CD4-positive, alpha-beta T cell treated with Interleukin-10 for 1 hour (primary cell): ENCODE measurements at regions not wholly inside any gene's neighbourhood (a gene's known extent, or its start where the extent isn't known, plus 50 kb on each side); places are given as distances from the start of the nearest gene placed in this dataset.

ENCODE experiments used
- DNase-seq: peaks from one replicate; pipeline ENCODE4 v3.0.0-alpha.2; 2020

DNA sequence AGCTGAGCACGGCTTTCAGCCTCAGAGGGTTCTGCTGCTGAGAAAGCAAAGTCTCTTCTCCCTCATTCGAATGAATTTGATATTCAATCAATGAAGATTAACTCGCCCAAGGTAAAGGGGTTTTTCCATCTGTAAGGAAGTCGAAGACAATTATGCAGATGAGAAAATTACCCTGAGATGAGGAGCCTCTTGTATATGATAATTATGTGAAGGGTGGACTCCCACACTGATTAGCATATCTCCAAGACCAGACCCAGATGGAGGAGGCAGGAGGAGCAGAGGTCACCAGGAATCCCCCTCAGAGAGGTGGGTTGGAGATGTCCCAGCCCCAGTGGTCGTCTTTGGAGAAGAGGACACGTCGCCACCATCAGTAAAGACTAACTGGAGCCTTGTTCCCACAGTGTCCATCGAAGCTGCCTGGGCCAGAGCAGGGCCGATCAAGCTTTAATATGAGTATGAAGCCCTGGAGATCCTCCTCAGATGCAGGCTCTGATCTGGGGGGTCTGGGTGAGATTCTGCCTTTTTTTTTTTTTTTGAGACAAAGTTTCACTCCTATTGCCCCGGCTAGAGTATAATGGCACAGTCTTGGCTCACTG, 61.5 kb upstream of the LHX1 start:
- DNase-seq: no peak

DNA sequence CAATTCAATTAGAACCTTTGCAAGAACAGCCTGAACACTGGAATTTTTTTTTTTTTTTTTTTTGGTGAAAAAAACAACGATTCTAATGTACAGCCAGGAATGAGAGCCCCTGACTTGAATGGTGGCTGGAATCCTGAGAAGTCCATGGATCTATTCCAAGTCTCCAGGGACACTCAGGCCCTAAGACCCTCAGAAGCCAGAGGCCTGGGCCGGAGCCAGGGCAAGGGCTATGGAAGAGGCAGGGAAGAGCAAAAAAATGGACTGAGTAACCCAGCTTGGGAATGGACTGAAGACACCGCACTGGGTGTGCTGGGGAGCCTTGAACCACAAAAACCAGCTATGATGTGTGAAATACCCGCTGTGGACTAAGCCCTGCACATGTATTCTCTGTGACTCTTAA, 60.3 kb upstream of the LHX1 start:
- DNase-seq: no peak

DNA sequence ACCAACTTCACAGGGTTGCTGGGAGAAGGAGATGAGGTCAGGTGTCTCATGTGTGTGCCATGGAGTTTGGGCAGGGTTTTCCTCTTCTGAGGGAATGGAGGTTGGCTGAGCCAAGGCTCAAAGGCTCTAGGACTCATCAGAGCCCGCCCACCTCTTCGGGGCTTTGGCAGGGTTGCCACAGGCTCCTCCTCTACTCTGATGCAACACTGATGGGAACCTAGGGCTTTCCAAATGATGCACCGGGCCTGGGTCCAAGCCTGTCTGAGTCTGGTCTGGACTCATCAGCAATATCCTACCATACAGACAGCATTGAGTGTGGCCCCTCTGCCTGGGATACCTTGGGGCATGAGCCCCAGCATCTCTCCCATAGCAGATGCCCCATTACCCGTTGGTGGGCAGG, 59.5 kb upstream of the LHX1 start:
- no peak for DNase-seq

DNA sequence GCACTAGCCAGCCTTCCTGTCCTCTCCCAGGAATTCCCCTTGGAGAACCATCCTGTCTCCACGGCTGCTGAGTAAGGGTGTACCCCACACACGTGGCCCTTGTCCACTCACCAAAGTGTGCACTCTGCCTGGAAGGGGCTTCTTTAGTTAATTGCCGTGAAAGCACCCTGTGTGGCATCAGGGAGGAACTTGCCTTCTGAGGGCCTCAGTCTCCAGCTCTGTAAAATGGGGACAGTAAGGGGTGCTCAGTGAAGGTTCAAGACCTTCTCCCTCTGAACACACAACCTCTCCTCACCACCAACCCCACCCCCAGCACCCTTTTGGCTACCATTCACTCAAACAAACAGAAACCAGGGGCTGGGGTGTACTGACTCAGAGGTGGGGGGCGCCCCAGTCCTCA, 59.1 kb upstream of the LHX1 start:
- DNase-seq: no peak

DNA sequence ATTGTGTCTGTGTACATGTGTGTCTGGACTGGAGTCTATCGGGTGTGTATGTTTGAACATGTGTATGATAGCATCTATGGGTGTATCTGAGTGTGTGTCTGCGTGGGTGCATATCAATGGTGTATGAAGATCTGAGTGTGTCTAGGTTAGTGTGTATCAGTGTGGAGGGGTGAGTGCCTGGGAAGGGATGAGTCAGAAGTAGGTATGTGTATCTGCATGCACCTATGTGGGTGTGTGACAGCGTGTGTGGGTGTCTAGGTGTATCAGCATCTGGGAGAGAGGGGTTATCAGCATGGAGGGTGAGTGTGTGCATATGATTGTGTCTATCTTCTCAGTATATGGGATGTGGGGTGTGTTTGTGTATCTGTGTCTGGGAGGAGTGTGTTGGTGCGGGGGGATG, 58.2 kb upstream of the LHX1 start:
- no peak for DNase-seq

DNA sequence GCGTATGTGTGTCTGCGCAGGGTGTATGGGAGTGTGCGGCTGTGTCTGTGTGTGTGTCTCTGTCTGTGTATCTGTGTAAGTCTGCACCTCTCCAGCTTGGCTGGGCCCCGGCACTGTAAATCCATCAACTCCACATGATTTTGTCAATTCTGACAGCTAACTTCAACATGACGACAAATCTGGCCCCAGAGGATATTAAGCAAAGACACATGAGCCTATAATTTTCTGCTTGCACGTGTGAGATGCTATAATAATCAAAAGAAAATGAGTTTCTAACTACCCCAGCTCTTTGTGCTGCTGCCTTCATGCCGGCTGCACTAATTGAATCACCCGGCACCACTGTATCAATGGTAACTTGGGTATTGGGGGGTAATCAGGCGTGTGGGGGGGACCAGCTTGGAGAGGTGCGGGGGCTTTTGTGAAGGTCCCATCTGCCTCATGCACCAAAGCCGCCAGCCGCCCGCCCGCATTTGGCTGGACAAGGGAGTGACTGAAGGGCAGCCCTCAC, 57.6 kb upstream of the LHX1 start:
- DNase-seq: no peak

DNA sequence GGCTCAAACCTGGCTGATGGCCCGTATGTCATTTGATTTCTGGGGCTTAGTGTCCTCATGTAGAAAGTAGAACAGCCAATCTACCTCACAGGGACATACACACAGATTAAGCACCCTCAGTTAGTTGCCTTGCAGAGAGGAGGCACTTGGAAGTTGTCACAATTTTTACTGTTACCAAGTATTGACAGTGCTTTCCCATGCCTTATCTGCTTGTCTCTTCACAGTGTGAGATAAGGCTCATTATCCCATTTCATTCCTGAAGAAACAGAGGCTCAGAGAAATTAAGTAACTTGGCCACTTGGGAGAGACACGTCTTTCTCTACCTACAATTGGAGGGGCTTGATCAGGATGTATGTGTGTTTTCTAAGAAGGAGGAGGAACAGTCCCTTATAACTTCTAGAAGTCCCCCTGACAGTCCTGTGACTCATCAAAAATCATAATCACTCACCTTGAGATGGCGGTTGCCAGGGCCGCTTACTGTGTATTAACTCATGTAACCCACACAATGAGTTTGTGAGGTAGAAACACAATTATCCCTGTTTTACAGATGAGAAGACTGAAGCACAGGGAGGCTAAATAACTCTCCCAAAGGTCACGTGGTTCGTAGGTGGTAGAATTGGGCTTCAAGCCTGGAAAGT, 56.9 kb upstream of the LHX1 start:
- DNase-seq: no peak

DNA sequence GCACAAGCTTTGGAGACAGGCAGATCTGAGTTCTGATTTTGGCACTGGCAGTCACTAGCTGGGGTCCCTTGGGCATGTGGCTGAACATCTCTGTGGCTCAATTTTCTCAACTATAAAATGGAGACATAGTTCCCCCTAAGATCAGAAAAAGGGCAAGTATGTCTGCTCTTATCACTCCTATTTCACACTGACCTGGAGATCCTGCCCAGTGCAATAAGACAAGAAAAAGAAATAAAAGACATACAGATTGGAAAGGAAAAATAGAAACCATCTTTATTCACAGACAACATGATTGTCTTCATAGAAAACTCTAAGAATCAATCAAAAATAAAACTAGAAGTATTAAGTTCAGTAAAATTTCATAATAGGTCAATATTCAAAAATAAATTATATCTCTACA, 56.0 kb upstream of the LHX1 start:
- DNase-seq: no peak

DNA sequence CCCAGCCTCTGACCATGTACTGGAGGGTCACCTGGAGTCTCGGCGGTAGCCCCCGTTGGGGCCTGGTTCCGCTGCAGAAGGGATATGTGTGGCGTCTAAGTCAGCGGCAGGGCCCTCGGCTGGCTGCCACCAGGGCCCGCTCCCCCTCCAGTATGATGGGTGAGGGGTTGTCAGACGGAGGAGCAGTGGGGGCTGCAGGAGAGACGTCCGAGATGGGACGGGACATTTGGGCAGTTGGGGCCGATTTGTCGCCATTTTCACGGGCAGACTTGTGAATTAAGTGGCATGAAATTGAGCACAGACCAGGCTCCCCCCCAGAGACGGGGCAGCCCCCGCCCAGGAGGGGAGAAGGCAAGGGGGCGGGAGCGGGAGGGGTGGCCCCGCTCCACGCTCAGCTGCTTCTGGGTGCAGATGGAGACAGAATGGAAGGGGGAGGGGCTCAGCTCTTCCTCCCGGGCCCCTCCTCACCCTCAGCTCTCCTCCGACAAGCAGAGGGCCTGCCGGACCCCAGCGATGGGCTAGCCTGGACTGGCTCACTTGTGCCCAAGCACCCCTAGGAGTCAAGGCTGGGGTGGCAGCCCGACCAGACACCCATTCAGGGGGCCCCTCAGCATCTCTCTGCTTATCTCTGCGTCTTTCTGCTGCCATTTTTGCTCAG, 52.7 kb upstream of the LHX1 start:
- DNase-seq: no peak

DNA sequence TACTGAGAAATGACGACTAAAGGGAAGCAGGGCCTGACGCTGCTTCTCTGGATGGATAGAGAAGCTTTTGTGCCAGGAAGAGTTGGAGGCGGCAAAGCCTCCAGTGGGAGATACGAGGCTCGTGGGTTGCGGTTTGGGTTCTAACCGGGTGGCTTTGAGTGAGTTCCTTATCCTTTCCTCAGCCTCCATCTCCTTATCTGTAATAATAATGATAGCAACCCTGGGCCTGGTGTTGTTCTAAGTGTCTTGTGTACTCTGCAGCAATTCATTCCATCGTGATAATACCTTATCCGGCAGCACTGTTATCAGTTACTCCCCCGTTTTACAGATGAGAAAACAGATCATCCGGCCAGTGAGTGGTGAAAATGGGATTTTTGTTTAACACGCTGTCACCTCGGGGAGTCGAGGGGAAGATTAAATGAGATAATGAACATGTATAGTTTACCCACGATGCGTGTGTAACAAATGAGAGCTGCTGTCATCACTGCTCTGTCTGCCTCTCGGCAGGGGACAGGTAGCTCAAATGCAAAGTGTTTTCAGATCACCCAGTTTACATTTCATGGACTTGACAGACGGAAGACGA, 52.0 kb upstream of the LHX1 start:
- no peak for DNase-seq

DNA sequence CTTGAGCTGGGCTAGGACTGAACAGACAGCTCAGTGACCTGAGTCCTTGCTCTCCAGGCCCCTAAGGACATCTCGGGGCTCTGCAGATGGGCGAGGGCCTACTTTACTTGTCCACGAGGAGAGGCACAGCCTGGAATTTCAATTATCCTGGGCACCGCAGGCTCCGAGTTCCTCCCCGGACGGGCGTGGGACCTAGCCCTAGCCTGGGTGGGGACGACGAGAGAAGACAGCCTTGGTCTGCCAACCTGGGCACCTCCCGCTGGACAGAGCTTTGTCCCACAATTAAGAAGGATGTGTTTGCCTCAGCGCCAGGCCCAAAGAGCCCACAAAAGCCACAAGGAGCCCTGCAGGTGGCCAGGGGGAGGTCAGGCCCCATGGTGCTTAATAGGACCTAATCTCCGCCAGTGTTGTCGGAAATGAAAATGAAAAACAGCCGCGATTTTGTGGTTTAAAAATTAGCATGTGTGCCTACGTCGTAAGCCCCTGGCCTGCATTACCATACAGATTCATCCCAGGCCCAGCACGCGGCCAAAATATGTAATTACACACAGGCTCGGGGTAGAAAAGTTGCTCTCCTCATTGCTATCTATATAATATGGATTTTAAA, 51.4 kb upstream of the LHX1 start:
- no peak for DNase-seq
